ENCODE measurements at regions not wholly inside any gene's neighbourhood (a gene's known extent, or its start where the extent isn't known, plus 50 kb on each side); places are given as distances from the start of the nearest gene placed in this dataset.

DNA sequence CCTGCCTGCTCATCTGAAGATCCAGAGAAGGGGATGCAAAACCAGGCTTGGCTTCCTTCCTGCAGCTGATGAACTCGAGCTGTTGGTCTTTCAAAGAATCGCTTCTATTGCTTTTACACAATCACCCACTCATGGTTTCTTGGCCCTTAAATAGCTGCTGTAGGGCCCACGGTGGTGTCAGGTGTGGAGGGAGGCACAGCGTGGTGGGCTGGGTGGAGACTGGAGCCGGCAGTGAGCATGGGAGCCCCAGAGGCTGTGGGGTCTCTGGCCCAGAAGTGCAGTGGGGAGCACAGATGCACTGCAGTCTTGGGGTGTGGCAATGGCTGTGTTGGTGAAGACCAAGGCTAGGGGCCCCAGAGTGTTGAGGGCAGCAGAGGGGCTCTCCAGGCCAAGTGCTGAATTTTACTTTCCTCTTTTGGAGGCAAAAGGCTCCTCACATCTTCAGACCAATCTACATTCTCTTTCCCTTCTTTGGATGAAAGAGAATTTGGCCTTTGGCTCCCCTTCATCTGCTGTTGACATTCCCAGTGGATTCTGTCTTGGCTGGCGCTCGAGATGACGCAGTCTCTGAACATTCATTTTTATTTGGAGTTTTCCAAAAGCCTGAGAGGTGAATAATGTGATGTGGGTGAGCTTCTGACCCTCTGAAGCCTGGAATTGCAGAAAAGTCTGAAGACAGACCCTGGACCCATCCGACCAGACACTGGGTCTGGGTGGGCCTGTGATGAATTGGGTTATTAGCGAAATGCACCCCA is 70.1 kb upstream of the ASB18 start (continued):
- TF ChIP-seq, protein P1, sequence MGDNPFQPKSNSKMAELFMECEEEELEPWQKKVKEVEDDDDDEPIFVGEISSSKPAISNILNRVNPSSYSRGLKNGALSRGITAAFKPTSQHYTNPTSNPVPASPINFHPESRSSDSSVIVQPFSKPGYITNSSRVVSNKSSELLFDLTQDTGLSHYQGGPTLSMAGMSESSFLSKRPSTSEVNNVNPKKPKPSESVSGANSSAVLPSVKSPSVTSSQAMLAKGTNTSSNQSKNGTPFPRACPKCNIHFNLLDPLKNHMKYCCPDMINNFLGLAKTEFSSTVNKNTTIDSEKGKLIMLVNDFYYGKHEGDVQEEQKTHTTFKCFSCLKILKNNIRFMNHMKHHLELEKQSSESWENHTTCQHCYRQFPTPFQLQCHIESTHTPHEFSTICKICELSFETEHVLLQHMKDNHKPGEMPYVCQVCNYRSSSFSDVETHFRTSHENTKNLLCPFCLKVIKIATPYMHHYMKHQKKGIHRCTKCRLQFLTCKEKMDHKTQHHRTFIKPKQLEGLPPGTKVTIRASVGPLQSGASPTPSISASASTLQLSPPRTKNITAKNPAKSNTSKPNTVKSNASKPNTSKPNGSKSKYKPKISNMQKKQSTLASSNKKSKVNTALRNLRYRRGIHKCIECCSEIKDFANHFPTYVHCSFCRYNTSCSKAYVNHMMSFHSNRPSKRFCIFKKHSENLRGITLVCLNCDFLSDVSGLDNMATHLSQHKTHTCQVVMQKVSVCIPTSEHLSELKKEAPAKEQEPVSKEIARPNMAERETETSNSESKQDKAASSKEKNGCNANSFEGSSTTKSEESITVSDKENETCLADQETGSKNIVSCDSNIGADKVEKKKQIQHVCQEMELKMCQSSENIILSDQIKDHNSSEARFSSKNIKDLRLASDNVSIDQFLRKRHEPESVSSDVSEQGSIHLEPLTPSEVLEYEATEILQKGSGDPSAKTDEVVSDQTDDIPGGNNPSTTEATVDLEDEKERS (CRISPR knock-in tag; IDR thresholded peaks at IDR 0.05) = no peak
- TF ChIP-seq EEA1 (CRISPR knock-in tag; IDR thresholded peaks at IDR 0.05; ENCODE audit: borderline replicate concordance) (no peak), ZNF12 (CRISPR knock-in tag; IDR thresholded peaks at IDR 0.05) (no peak), PRMT3 (CRISPR knock-in tag; IDR thresholded peaks at IDR 0.05; ENCODE audit: borderline replicate concordance, low read depth) (no peak), MAFG (CRISPR knock-in tag; IDR thresholded peaks at IDR 0.05) (no peak), PAX8 (CRISPR knock-in tag; IDR thresholded peaks at IDR 0.05; ENCODE audit: borderline replicate concordance) (no peak)
- TF ChIP-seq, protein P2, sequence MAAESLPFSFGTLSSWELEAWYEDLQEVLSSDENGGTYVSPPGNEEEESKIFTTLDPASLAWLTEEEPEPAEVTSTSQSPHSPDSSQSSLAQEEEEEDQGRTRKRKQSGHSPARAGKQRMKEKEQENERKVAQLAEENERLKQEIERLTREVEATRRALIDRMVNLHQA (CRISPR knock-in tag; IDR thresholded peaks at IDR 0.05) = no peak
- TF ChIP-seq, protein P3, sequence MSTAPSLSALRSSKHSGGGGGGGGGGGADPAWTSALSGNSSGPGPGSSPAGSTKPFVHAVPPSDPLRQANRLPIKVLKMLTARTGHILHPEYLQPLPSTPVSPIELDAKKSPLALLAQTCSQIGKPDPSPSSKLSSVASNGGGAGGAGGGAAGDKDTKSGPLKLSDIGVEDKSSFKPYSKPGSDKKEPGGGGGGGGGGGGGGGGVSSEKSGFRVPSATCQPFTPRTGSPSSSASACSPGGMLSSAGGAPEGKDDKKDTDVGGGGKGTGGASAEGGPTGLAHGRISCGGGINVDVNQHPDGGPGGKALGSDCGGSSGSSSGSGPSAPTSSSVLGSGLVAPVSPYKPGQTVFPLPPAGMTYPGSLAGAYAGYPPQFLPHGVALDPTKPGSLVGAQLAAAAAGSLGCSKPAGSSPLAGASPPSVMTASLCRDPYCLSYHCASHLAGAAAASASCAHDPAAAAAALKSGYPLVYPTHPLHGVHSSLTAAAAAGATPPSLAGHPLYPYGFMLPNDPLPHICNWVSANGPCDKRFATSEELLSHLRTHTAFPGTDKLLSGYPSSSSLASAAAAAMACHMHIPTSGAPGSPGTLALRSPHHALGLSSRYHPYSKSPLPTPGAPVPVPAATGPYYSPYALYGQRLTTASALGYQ (CRISPR knock-in tag; IDR thresholded peaks at IDR 0.05) = no peak
